ENCODE measurements at regions not wholly inside any gene's neighbourhood (a gene's known extent, or its start where the extent isn't known, plus 50 kb on each side); places are given as distances from the start of the nearest gene placed in this dataset.

- no peaks in the 10 kb centered on the region for H3K79me2 ChIP-seq (ENCODE audit: insufficient read depth, low read length)
- no peaks in the 10 kb centered on the region for H3K27me3 ChIP-seq (ENCODE audit: low read length)
- H3K27ac ChIP-seq (ENCODE audit: low read depth, low read length), result no peak overlapping the region
- no peaks in the 10 kb centered on the region for H3F3A ChIP-seq (ENCODE audit: insufficient read depth)
- no peak overlapping the region for H3K4me2 ChIP-seq (ENCODE audit: low read depth, low read length, poor library complexity, severe bottlenecking)
- TF ChIP-seq CTCF (IDR thresholded peaks at IDR 0.05; ENCODE audit: insufficient read depth, low read length, poor library complexity, severe bottlenecking) (no peak), EZH2phosphoT487 (conservative IDR thresholded peaks at IDR 0.05; ENCODE audit: low read length) (no peak)
- H2AFZ ChIP-seq (ENCODE audit: low read depth, low read length, severe bottlenecking), result no peak overlapping the region
- no peak overlapping the region for H3K9ac ChIP-seq (ENCODE audit: low read length)
- H3K4me3 ChIP-seq (ENCODE audit: insufficient read depth, low read length, poor library complexity, severe bottlenecking), result no peak overlapping the region
- H3K36me3 ChIP-seq (ENCODE audit: low read length), result no peaks in the 10 kb centered on the region
- no peaks in the 10 kb centered on the region for H3K9me2 ChIP-seq (replicated peaks; ENCODE audit: insufficient read depth, low read length)
- H4K20me1 ChIP-seq (ENCODE audit: low read depth, low read length), result no peaks in the 10 kb centered on the region
- H3K9me3 ChIP-seq (ENCODE audit: insufficient read depth, low read length), result no peaks in the 10 kb centered on the region
These were observed 449.8 kb upstream of the AR start for GRCh38 chrX:67094061-67094460.

GRCh38 chrX:67050760-67051159 lies 411.9 kb upstream of the EDA2R start:
- TF ChIP-seq CTCF (IDR thresholded peaks at IDR 0.05; ENCODE audit: insufficient read depth, low read length, poor library complexity, severe bottlenecking) (no peak), EZH2phosphoT487 (conservative IDR thresholded peaks at IDR 0.05; ENCODE audit: low read length) (no peak)
- Histone ChIP-seq H3K9ac (ENCODE audit: low read length) (no peak overlapping the region), H3K9me3 (ENCODE audit: insufficient read depth, low read length) (no peaks in the 10 kb centered on the region)

GRCh38 chrX:67044866-67045265 lies 406.0 kb upstream of the EDA2R start:
- no peaks in the 10 kb centered on the region for H3F3A ChIP-seq (ENCODE audit: insufficient read depth)
- H3K9ac ChIP-seq (ENCODE audit: low read length), result no peak overlapping the region
- H3K79me2 ChIP-seq (ENCODE audit: insufficient read depth, low read length), result no peaks in the 10 kb centered on the region
- TF ChIP-seq EZH2phosphoT487 (conservative IDR thresholded peaks at IDR 0.05; ENCODE audit: low read length) (no peak), CTCF (IDR thresholded peaks at IDR 0.05; ENCODE audit: insufficient read depth, low read length, poor library complexity, severe bottlenecking) (no peak)
- no peak overlapping the region for H3K27ac ChIP-seq (ENCODE audit: low read depth, low read length)
- no peak overlapping the region for H3K4me3 ChIP-seq (ENCODE audit: insufficient read depth, low read length, poor library complexity, severe bottlenecking)
- H3K27me3 ChIP-seq (ENCODE audit: low read length), result no peaks in the 10 kb centered on the region
- H2AFZ ChIP-seq (ENCODE audit: low read depth, low read length, severe bottlenecking), result no peak overlapping the region
- H3K9me3 ChIP-seq (ENCODE audit: insufficient read depth, low read length), result no peaks in the 10 kb centered on the region
- H3K9me2 ChIP-seq (replicated peaks; ENCODE audit: insufficient read depth, low read length), result no peaks in the 10 kb centered on the region
- H4K20me1 ChIP-seq (ENCODE audit: low read depth, low read length), result no peaks in the 10 kb centered on the region
- no peak overlapping the region for H3K4me2 ChIP-seq (ENCODE audit: low read depth, low read length, poor library complexity, severe bottlenecking)
- H3K36me3 ChIP-seq (ENCODE audit: low read length), result no peaks in the 10 kb centered on the region

More at GRCh38 chrX:67050760-67051159, 411.9 kb upstream of the EDA2R start:
- Histone ChIP-seq H3K27ac (ENCODE audit: low read depth, low read length) (no peak overlapping the region), H4K20me1 (ENCODE audit: low read depth, low read length) (no peaks in the 10 kb centered on the region), H3K36me3 (ENCODE audit: low read length) (no peaks in the 10 kb centered on the region), H3K9me2 (replicated peaks; ENCODE audit: insufficient read depth, low read length) (no peaks in the 10 kb centered on the region), H3K4me2 (ENCODE audit: low read depth, low read length, poor library complexity, severe bottlenecking) (no peak overlapping the region), H2AFZ (ENCODE audit: low read depth, low read length, severe bottlenecking) (no peak overlapping the region), H3F3A (ENCODE audit: insufficient read depth) (no peaks in the 10 kb centered on the region), H3K27me3 (ENCODE audit: low read length) (no peaks in the 10 kb centered on the region), H3K4me3 (ENCODE audit: insufficient read depth, low read length, poor library complexity, severe bottlenecking) (no peak overlapping the region), H3K79me2 (ENCODE audit: insufficient read depth, low read length) (no peaks in the 10 kb centered on the region)
